HFF-Myc (cell line): ENCODE measurements at regions not wholly inside any gene's neighbourhood (a gene's known extent, or its start where the extent isn't known, plus 50 kb on each side); places are given as distances from the start of the nearest gene placed in this dataset.

Experiments
- DNase-seq: peaks from one replicate; pipeline ENCODE4 v3.0.0-alpha.2; 2011; ENCODE audit warnings: low read depth; ENCODE audit errors: extremely low read depth
- H3K4me3 ChIP-seq: replicated peaks from 2 replicates; pipeline ENCODE4 v1.5.1; 2011; ENCODE audit warnings: low read depth, mild to moderate bottlenecking, control low read depth, low read length
- CTCF ChIP-seq: IDR thresholded peaks from 2 replicates; pipeline ENCODE4 v1.5.1; 2012; ENCODE audit warnings: mild to moderate bottlenecking, low read depth, low read length, control low read depth; ENCODE audit errors: missing control alignments

GRCh38 chr2:12107321-12107720 is 360.9 kb downstream of the LPIN1 start:
- H3K4me3 ChIP-seq: no peak overlapping the region
- no peak for DNase-seq
- no peak for TF ChIP-seq CTCF

- H3K4me3 ChIP-seq: no peak overlapping the region
- no peak for TF ChIP-seq CTCF
- no peak for DNase-seq
Observed at GRCh38 chr2:12107939-12108338, 361.5 kb downstream of the LPIN1 start.

- DNase-seq: no peak
- H3K4me3 ChIP-seq: no peak overlapping the region
- no peak for TF ChIP-seq CTCF
Observed at GRCh38 chr2:12109363-12110017, 363.1 kb downstream of the LPIN1 start.

- no peak for TF ChIP-seq CTCF
- H3K4me3 ChIP-seq: no peak overlapping the region
- no peak for DNase-seq
Observed at GRCh38 chr2:12110074-12110473, 363.6 kb downstream of the LPIN1 start.

- no peak for DNase-seq
- TF ChIP-seq CTCF: no peak
- H3K4me3 ChIP-seq: no peak overlapping the region
Observed at GRCh38 chr2:12110481-12110880, 364.0 kb downstream of the LPIN1 start.

GRCh38 chr2:12113412-12113811 is 367.0 kb downstream of the LPIN1 start:
- no peak for DNase-seq
- H3K4me3 ChIP-seq: no peak overlapping the region
- TF ChIP-seq CTCF: no peak

- no peak for DNase-seq
- no peak for TF ChIP-seq CTCF
- H3K4me3 ChIP-seq: no peak overlapping the region
Observed at GRCh38 chr2:12114816-12115215, 368.4 kb downstream of the LPIN1 start.
